H1 (cell line): ENCODE measurements at regions not wholly inside any gene's neighbourhood (a gene's known extent, or its start where the extent isn't known, plus 50 kb on each side); places are given as distances from the start of the nearest gene placed in this dataset.

Experiments
- CTCF ChIA-PET: fragments of 300-600 bp; sonication (Branson Sonifier 250); formaldehyde crosslinking; loops from one replicate; lab custom pipeline; 2021; ENCODE audit not compliant: partially characterized antibody; lab: Charles Lee
- POLR2A ChIA-PET: fragments of 300-600 bp; sonication (Branson Sonifier 250); formaldehyde crosslinking; loops from one replicate; lab custom pipeline; 2021; ENCODE audit warnings: inconsistent platforms; ENCODE audit not compliant: partially characterized antibody; lab: Charles Lee
- DNase-seq, 2 experiments: peaks; one replicate each; pipeline versions ENCODE4 v3.0.0 to v3.0.0-alpha.2; 2010 to 2022; ENCODE audit warnings: low spot score in 2 of 2, low read depth in 1 of 2, mixed read lengths in 1 of 2
- FAIRE-seq: peaks from 2 replicates; lab custom pipeline; 2011; peaks lifted over from hg19 to GRCh38; lab: Jason Lieb, UNC
- H2AFZ ChIP-seq: 2 replicates; pipeline ENCODE4 v1.8.1; 2012; ENCODE audit warnings: low read length, inconsistent platforms
- H2AK5ac ChIP-seq: 2 replicates; pipeline ENCODE4 v1.6.1; 2013; ENCODE audit warnings: low read depth, low read length
- H2BK120ac ChIP-seq: replicated peaks from 2 replicates; pipeline ENCODE3; 2013; ENCODE audit warnings: low read depth, low read length, inconsistent platforms
- H2BK12ac ChIP-seq: 2 replicates; pipeline ENCODE4 v1.6.1; 2013; ENCODE audit warnings: low read depth, low read length
- H2BK15ac ChIP-seq: 2 replicates; pipeline ENCODE4 v1.6.1; 2013; ENCODE audit warnings: low read length
- H2BK20ac ChIP-seq: 2 replicates; pipeline ENCODE4 v1.6.1; 2013; ENCODE audit warnings: low read length
- H2BK5ac ChIP-seq: 2 replicates; pipeline ENCODE4 v1.6.1; 2013; ENCODE audit warnings: low read depth, low read length
- H3K14ac ChIP-seq: 2 replicates; pipeline ENCODE4 v1.6.1; 2013; ENCODE audit warnings: inconsistent platforms; ENCODE audit not compliant: insufficient read length
- H3K18ac ChIP-seq: 2 replicates; pipeline ENCODE4 v1.6.1; 2013; ENCODE audit warnings: low read length; ENCODE audit errors: extremely low read depth
- H3K23ac ChIP-seq: 2 replicates; pipeline ENCODE4 v1.6.1; 2013; ENCODE audit warnings: inconsistent platforms; ENCODE audit not compliant: insufficient read length
- H3K23me2 ChIP-seq: 2 replicates; pipeline ENCODE4 v1.6.1; 2013; ENCODE audit warnings: low read depth, low read length
- H3K27ac ChIP-seq: 2 replicates; pipeline ENCODE4 v1.6.1; 2011; ENCODE audit warnings: low read depth, low read length, inconsistent platforms
- H3K27me3 ChIP-seq, 4 experiments: replicated peaks in 1 of 4; 1 replicate in 1 of 4; 2 replicates in 3 of 4; pipeline versions ENCODE4 v1.6.1 to v1.8.1; 2011 to 2013; ENCODE audit warnings: low read length in 3 of 4, mild to moderate bottlenecking in 3 of 4, inconsistent platforms in 2 of 4, mixed read lengths in 2 of 4, moderate library complexity in 1 of 4; ENCODE audit not compliant: control insufficient read depth in 3 of 4, insufficient read depth in 3 of 4; ENCODE audit errors: extremely low read depth in 1 of 4
- H3K36me3 ChIP-seq, 4 experiments: 2 replicates each; pipeline versions ENCODE4 v1.6.1 to v1.8.1; 2011 to 2013; ENCODE audit warnings: mild to moderate bottlenecking in 4 of 4, low read length in 3 of 4, moderate library complexity in 2 of 4, control low read depth in 1 of 4, inconsistent platforms in 1 of 4; ENCODE audit not compliant: insufficient read depth in 4 of 4, control insufficient read depth in 2 of 4
- H3K4ac ChIP-seq: replicated peaks from 2 replicates; pipeline ENCODE3; 2013; ENCODE audit warnings: low read length, low read depth, mixed read lengths, inconsistent platforms; ENCODE audit not compliant: insufficient read length
- H3K4me1 ChIP-seq, 4 experiments: replicated peaks in 1 of 4; 1 replicate in 1 of 4; 2 replicates in 3 of 4; pipeline versions ENCODE4 v1.6.1 to v1.8.1; 2011 to 2013; ENCODE audit warnings: low read length in 3 of 4, inconsistent platforms in 2 of 4, mixed read lengths in 1 of 4; ENCODE audit not compliant: insufficient read depth in 4 of 4, control insufficient read depth in 3 of 4
- H3K4me2 ChIP-seq, 2 experiments: 2 replicates each; pipeline versions ENCODE4 v1.6.1 to v1.8.1; 2011 to 2013; ENCODE audit warnings: low read depth in 2 of 2, low read length in 2 of 2, control low read depth in 1 of 2, inconsistent platforms in 1 of 2, mild to moderate bottlenecking in 1 of 2; ENCODE audit not compliant: insufficient read depth in 1 of 2
- H3K4me3 ChIP-seq, 4 experiments: fragments of 200-600, 300-600 bp in 1 of 4; sonication (generic), shearing (Covaris generic), sonication (Bioruptor Twin) in 1 of 4; 2 replicates each; pipeline versions ENCODE4 v1.5.1 to v1.8.1; 2011 to 2016; ENCODE audit warnings: low read length in 4 of 4, low read depth in 3 of 4, control low read depth in 2 of 4, inconsistent platforms in 2 of 4, mild to moderate bottlenecking in 2 of 4, mixed read lengths in 1 of 4, moderate library complexity in 1 of 4; ENCODE audit not compliant: insufficient read depth in 2 of 4; ENCODE audit errors: extremely low read depth in 1 of 4
- H3K56ac ChIP-seq: replicated peaks from 2 replicates; pipeline ENCODE3; 2013; ENCODE audit warnings: low read depth, mild to moderate bottlenecking, mixed read lengths, low read length, inconsistent platforms; ENCODE audit not compliant: insufficient read length
- H3K79me1 ChIP-seq: 2 replicates; pipeline ENCODE4 v1.6.1; 2013; ENCODE audit warnings: low read depth, low read length, control low read depth
- H3K79me2 ChIP-seq, 2 experiments: 2 replicates each; pipeline versions ENCODE4 v1.6.1 to v1.8.1; 2012 to 2013; ENCODE audit warnings: low read length in 2 of 2, mild to moderate bottlenecking in 2 of 2, inconsistent platforms in 1 of 2; ENCODE audit not compliant: insufficient read depth in 2 of 2, control insufficient read depth in 1 of 2
- H3K9ac ChIP-seq, 4 experiments: replicated peaks in 1 of 4; 1 replicate in 1 of 4; 2 replicates in 3 of 4; pipeline versions ENCODE4 v1.6.1 to v1.8.1; 2011 to 2013; ENCODE audit warnings: low read depth in 3 of 4, low read length in 3 of 4, control low read depth in 2 of 4, mild to moderate bottlenecking in 2 of 4, moderate library complexity in 2 of 4, inconsistent platforms in 1 of 4; ENCODE audit errors: extremely low read depth in 1 of 4
- H3K9me3 ChIP-seq, 2 experiments: 2 replicates each; pipeline versions ENCODE4 v1.6.1 to v1.8.1; 2012 to 2013; ENCODE audit warnings: mild to moderate bottlenecking in 2 of 2, moderate library complexity in 2 of 2, control low read depth in 1 of 2, inconsistent platforms in 1 of 2, low read depth in 1 of 2, low read length in 1 of 2, mixed read lengths in 1 of 2; ENCODE audit not compliant: insufficient read depth in 2 of 2
- H4K20me1 ChIP-seq, 2 experiments: replicated peaks in 1 of 2; 2 replicates each; pipeline versions ENCODE3 to v1.8.1; 2011 to 2013; ENCODE audit warnings: inconsistent platforms in 2 of 2, low read length in 2 of 2, mild to moderate bottlenecking in 1 of 2; ENCODE audit not compliant: insufficient read depth in 2 of 2, control insufficient read depth in 1 of 2
- H4K5ac ChIP-seq: 2 replicates; pipeline ENCODE4 v1.6.1; 2013; ENCODE audit warnings: low read length, low read depth, mixed read lengths, inconsistent platforms; ENCODE audit not compliant: insufficient read length
- H4K8ac ChIP-seq: 2 replicates; pipeline ENCODE4 v1.8.0; 2013; ENCODE audit warnings: mild to moderate bottlenecking, moderate library complexity, low read length, inconsistent platforms; ENCODE audit not compliant: insufficient read depth; ENCODE audit errors: extremely low read depth
- H4K91ac ChIP-seq: replicated peaks from 2 replicates; pipeline ENCODE3; 2013; ENCODE audit warnings: low read length, mixed read lengths, inconsistent platforms; ENCODE audit not compliant: insufficient read length
- JUN ChIP-seq: IDR thresholded peaks from 2 replicates; pipeline ENCODE4 v1.6.1; 2011; ENCODE audit warnings: low read depth, mild to moderate bottlenecking, improper control_type of control experiment, low read length
- WGBS, 2 experiments: shearing (Covaris generic) in 1 of 2; methylation state at CpG; one replicate each; pipeline versions ENCODE4 v1.1.6 to v1.1.7; 2013 to 2015; ENCODE audit warnings: low lambda C conversion rate in 2 of 2, mixed read lengths in 2 of 2, inconsistent platforms in 1 of 2, low coverage in 1 of 2, missing lambda C conversion rate in 1 of 2; ENCODE audit not compliant: insufficient replicate concordance in 2 of 2, insufficient coverage in 1 of 2, insufficient read length in 1 of 2; ENCODE audit errors: extremely low coverage in 1 of 2, missing lambda C conversion rate in 1 of 2; 5-methylcytosine and 5-hydroxymethylcytosine counted together

DNA sequence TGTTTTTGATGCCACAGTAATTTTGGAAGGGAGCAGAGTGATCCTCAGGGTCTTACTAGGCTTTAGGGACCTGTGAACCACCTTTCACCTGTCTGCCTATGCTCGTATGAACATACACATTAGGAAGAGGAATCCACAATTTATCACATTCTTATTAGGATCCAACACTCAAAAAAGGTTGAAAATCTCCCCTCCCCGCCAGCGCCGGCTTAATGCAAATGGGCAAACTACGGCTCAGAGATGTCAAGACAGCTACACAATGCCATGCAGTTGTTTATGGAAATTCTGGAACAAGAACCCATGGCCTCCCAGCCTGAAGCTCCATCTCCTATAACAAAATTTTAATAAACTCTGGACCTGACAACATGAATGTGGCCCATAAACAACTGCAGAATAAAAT lies 375.9 kb upstream of the ACVR2A start:
- H3K9me3 ChIP-seq, result no peaks in the 10 kb centered on the region
- H2BK15ac ChIP-seq, result no peak overlapping the region
- peaks cover 2% of the 10 kb centered on the region; the same call in 1 of the 2 replicates for H3K23me2 ChIP-seq
- no peak overlapping the region for H3K9ac ChIP-seq
- peaks cover 0 to 17% (median 13%) of the 10 kb centered on the region in 4 experiments; a peak in 6 of 7 replicates for H3K4me1 ChIP-seq
- H4K8ac ChIP-seq, result no peak overlapping the region
- H3K4me2 ChIP-seq, result peak overlapping the region; percentile 55 to 63
- H3K23ac ChIP-seq, result no peak overlapping the region
- no peaks in the 10 kb centered on the region for H3K79me1 ChIP-seq
- DNase-seq (no peak), FAIRE-seq (no peak)
- no peaks in the 10 kb centered on the region for H3K79me2 ChIP-seq
- H2AK5ac ChIP-seq, result no peak overlapping the region
- ChIA-PET POLR2A (interaction anchor here (1.8 to 2.1 kb wide), 2 partner anchors 15 to 18 kb away, joined by 4 read pairs; no protein-coding TSS in a partner anchor), CTCF (interaction anchor here (1.1 kb wide), 1 partner anchor 17 kb away, joined by 3 read pairs; no protein-coding TSS in a partner anchor)
- H3K4ac ChIP-seq, result no peak overlapping the region
- no peak overlapping the region; the same call in 1 of the 2 replicates for H3K18ac ChIP-seq
- peak overlapping the region in 1 of 4 experiments; percentile 39; a peak in 3 of 8 replicates for H3K4me3 ChIP-seq
- no peak overlapping the region for H4K5ac ChIP-seq
- peak overlapping the region; percentile 46 for H4K91ac ChIP-seq
- WGBS, 2 experiments, result 36% methylated on average over 5 of the region's 5 CpGs; no CpG with 5 or more reads in 1 of the 2 experiments
- TF ChIP-seq JUN, result no peak
- no peak overlapping the region for H3K27ac ChIP-seq
- no peak overlapping the region; the same call in 1 of the 2 replicates for H2BK5ac ChIP-seq
- H2BK12ac ChIP-seq, result no peak overlapping the region
- H3K36me3 ChIP-seq, result no peaks in the 10 kb centered on the region
- H3K56ac ChIP-seq, result no peak overlapping the region
- no peaks in the 10 kb centered on the region for H3K27me3 ChIP-seq
- H2AFZ ChIP-seq, result no peak overlapping the region
- no peaks in the 10 kb centered on the region for H4K20me1 ChIP-seq
- H3K14ac ChIP-seq, result no peak overlapping the region
- H2BK20ac ChIP-seq, result peak overlapping the region; percentile 77; the same call in 1 of the 2 replicates
- peak overlapping the region; percentile 57 for H2BK120ac ChIP-seq
